Mucosa of gallbladder (tissue), 1 donor: ENCODE measurements at regions not wholly inside any gene's neighbourhood (a gene's known extent, or its start where the extent isn't known, plus 50 kb on each side); places are given as distances from the start of the nearest gene placed in this dataset.
"Not testable (repeated sequence)": the region's sequence is repeated elsewhere in the genome, so short reads cannot be mapped to it uniquely, and the experiment has no call there.

Experiments used
- DNase-seq: peaks from one replicate; pipeline ENCODE4 v3.0.0-alpha.2; 2020; ENCODE audit warnings: low spot score
- donor health status: DM: no; HTN: no; CAD: no.

GRCh38 chr2:41313082-41313481, 734.7 kb upstream of the PKDCC start:
- DNase-seq, result no peak

- DNase-seq, result no peak
Measured at GRCh38 chr2:41314511-41315070, 733.2 kb upstream of the PKDCC start.

- DNase-seq, result no peak
Measured at GRCh38 chr2:41319437-41319836, 728.4 kb upstream of the PKDCC start.

GRCh38 chr2:41320491-41320890, 727.3 kb upstream of the PKDCC start:
- no peak for DNase-seq

GRCh38 chr2:41321351-41321750, 726.5 kb upstream of the PKDCC start:
- no peak for DNase-seq

GRCh38 chr2:41326851-41327250, 721.0 kb upstream of the PKDCC start:
- DNase-seq, result no peak

- no peak for DNase-seq
Measured at GRCh38 chr2:41329040-41329439, 718.8 kb upstream of the PKDCC start.

GRCh38 chr2:41334159-41334558, 713.7 kb upstream of the PKDCC start:
- no peak for DNase-seq

GRCh38 chr2:41335573-41335972, 712.2 kb upstream of the PKDCC start:
- DNase-seq, result not testable (repeated sequence)

- no peak for DNase-seq
Measured at GRCh38 chr2:41337956-41338355, 709.9 kb upstream of the PKDCC start.

GRCh38 chr2:41344529-41344928, 703.3 kb upstream of the PKDCC start:
- DNase-seq, result no peak

GRCh38 chr2:41353060-41353459, 694.8 kb upstream of the PKDCC start:
- DNase-seq, result no peak

- no peak for DNase-seq
Measured at GRCh38 chr2:41355794-41356193, 692.0 kb upstream of the PKDCC start.

- no peak for DNase-seq
Measured at GRCh38 chr2:41364842-41365241, 683.0 kb upstream of the PKDCC start.

GRCh38 chr2:41375901-41376300, 671.9 kb upstream of the PKDCC start:
- DNase-seq, result no peak

GRCh38 chr2:41377837-41378236, 670.0 kb upstream of the PKDCC start:
- DNase-seq, result no peak

GRCh38 chr2:41378420-41378819, 669.4 kb upstream of the PKDCC start:
- no peak for DNase-seq

- DNase-seq, result no peak
Measured at GRCh38 chr2:41379496-41380221, 668.2 kb upstream of the PKDCC start.

GRCh38 chr2:41381701-41382100, 666.1 kb upstream of the PKDCC start:
- DNase-seq, result no peak

GRCh38 chr2:41387519-41387918, 660.3 kb upstream of the PKDCC start:
- no peak for DNase-seq

GRCh38 chr2:41393621-41394020, 654.2 kb upstream of the PKDCC start:
- DNase-seq, result no peak

GRCh38 chr2:41394541-41394940, 653.3 kb upstream of the PKDCC start:
- DNase-seq, result no peak

GRCh38 chr2:41395692-41396091, 652.1 kb upstream of the PKDCC start:
- DNase-seq, result no peak
